ENCODE measurements at regions not wholly inside any gene's neighbourhood (a gene's known extent, or its start where the extent isn't known, plus 50 kb on each side); places are given as distances from the start of the nearest gene placed in this dataset.

DNA sequence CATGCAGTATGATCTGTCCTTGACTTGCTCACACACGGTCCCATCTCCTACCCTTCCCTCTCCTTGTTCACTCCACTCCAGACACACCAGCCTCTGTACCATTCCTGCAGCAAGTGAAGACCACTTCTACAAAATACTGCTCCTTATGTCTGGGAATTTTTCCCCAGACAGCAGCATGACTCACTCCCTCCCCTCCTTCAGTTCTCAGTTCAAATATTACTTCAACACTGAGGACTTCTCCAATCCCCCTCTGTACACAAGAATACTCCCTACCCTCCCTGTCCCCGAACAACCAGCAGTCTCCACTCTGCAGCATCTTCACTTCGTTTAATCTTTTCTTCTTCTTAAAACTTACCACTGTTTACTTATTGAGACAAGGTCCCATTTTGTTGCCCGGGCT, 474.0 kb downstream of the GPAM start (continued):
- no peak for TF ChIP-seq NR2C2 (IDR thresholded peaks at IDR 0.05; ENCODE audit: borderline replicate concordance, control insufficient read depth, insufficient read length, low read depth)
- no peak for TF ChIP-seq ZSCAN29 (IDR thresholded peaks at IDR 0.05)
- TF ChIP-seq GATAD2B (conservative IDR thresholded peaks at IDR 0.05; ENCODE audit: low read depth), result no peak
- no peak for TF ChIP-seq SUPT20H (IDR thresholded peaks at IDR 0.05; ENCODE audit: borderline replicate concordance, control insufficient read depth, low read depth, low read length)
- no peak for TF ChIP-seq IRF3 (IDR thresholded peaks at IDR 0.05)
- no peak for TF ChIP-seq EZH2 (IDR thresholded peaks at IDR 0.05; ENCODE audit: borderline replicate concordance, control insufficient read depth, low read depth, low read length)
- TF ChIP-seq, protein P1, sequence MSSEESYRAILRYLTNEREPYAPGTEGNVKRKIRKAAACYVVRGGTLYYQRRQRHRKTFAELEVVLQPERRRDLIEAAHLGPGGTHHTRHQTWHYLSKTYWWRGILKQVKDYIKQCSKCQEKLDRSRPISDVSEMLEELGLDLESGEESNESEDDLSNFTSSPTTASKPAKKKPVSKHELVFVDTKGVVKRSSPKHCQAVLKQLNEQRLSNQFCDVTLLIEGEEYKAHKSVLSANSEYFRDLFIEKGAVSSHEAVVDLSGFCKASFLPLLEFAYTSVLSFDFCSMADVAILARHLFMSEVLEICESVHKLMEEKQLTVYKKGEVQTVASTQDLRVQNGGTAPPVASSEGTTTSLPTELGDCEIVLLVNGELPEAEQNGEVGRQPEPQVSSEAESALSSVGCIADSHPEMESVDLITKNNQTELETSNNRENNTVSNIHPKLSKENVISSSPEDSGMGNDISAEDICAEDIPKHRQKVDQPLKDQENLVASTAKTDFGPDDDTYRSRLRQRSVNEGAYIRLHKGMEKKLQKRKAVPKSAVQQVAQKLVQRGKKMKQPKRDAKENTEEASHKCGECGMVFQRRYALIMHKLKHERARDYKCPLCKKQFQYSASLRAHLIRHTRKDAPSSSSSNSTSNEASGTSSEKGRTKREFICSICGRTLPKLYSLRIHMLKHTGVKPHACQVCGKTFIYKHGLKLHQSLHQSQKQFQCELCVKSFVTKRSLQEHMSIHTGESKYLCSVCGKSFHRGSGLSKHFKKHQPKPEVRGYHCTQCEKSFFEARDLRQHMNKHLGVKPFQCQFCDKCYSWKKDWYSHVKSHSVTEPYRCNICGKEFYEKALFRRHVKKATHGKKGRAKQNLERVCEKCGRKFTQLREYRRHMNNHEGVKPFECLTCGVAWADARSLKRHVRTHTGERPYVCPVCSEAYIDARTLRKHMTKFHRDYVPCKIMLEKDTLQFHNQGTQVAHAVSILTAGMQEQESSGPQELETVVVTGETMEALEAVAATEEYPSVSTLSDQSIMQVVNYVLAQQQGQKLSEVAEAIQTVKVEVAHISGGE (CRISPR knock-in tag; IDR thresholded peaks at IDR 0.05), result no peak
- TF ChIP-seq, protein P2, sequence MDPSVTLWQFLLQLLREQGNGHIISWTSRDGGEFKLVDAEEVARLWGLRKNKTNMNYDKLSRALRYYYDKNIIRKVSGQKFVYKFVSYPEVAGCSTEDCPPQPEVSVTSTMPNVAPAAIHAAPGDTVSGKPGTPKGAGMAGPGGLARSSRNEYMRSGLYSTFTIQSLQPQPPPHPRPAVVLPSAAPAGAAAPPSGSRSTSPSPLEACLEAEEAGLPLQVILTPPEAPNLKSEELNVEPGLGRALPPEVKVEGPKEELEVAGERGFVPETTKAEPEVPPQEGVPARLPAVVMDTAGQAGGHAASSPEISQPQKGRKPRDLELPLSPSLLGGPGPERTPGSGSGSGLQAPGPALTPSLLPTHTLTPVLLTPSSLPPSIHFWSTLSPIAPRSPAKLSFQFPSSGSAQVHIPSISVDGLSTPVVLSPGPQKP (IDR thresholded peaks at IDR 0.05; ENCODE audit: low read depth, low read length), result no peak
- TF ChIP-seq BCLAF1 (IDR thresholded peaks at IDR 0.05), result no peak
